NOMO-1 treated with DMSO at 0.1 percent for 48 hours (cell line): ENCODE measurements at regions not wholly inside any gene's neighbourhood (a gene's known extent, or its start where the extent isn't known, plus 50 kb on each side); places are given as distances from the start of the nearest gene placed in this dataset.
"Not testable (repeated sequence)": the region's sequence is repeated elsewhere in the genome, so short reads cannot be mapped to it uniquely, and the experiment has no call there.

Source experiments
- DNase-seq: peaks from one replicate; lab custom pipeline; 2025; ENCODE audit not compliant: unreplicated experiment; lab: John Stamatoyannopoulos, UW

GRCh38 chr3:75118779-75119178 lies 504.3 kb upstream of the CNTN3 start:
- no peak for DNase-seq

DNA sequence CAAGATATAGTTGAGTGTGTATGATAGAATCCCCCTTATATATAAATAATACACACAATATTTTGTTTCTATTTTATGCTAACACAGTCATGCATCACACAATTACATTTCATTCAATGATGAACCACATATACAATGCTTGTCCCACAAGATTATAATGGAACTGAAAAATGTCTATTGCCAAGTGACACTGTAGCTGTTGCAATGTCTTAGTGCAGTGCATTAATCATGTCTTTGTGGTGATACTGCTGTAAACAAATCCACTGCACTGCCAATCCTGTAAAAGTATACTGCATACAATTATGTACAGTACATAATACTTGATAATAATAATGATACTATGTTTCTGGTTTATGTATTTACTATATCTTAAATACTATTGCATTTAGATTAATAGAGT lies 512.1 kb upstream of the CNTN3 start:
- DNase-seq = no peak

DNA sequence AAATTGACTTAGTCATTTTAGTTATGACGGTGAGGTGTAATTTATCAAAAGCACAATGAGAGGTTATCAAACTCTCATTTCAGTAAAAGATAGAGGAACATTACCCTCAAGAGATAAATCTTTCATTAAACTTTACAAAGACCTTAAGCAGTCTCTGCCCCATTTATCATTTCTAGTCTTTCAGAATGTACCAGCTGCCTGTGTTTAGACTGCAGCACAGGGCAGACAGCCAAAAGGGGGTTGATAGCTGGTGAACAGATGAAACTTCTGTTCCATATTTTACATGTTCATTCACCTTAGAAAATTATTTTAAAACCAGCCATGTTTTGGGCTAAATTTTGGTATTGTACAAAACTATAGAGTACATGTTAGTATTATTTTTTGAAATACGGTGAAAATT lies 514.6 kb upstream of the CNTN3 start:
- no peak for DNase-seq

DNA sequence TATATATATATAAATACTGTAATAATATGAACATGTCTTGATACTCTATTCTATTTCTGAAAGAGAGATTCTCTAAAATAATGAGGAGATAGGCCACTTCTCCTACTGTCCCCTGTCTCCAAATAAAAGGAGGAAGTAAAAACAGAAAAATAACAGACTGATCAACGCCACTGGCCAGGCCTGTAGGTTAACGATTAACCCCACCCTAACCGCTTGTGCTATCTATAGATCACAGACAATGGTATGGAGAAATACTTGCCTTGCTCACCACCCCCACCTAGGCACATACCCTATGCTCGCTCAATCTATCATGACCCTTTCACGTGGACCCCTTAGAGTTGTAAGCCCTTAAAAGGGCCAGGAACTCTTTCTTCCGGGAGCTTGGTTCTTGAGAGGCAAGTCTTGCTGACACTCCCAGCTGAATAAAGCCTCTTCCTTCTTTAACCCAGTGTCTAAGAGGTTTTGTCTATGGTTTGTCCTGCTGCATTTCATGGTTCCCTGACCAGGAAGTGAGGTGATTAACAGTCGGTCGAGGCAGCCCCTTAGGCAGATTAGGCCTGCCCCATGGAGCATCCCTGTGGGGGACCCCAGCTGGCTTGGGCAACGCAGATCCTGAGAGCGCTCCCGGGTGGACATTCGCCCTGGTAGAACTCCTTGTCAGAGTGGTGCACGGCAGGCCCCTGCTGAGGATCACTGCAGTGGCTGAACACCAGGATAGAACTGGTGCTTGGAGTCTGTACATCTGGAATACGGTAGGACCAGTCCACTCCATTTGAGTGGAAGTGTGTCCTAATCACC lies 521.8 kb upstream of the CNTN3 start:
- DNase-seq = no peak

- no peak for DNase-seq
Observed at GRCh38 chr3:75138345-75138744, 523.9 kb upstream of the CNTN3 start.

DNA sequence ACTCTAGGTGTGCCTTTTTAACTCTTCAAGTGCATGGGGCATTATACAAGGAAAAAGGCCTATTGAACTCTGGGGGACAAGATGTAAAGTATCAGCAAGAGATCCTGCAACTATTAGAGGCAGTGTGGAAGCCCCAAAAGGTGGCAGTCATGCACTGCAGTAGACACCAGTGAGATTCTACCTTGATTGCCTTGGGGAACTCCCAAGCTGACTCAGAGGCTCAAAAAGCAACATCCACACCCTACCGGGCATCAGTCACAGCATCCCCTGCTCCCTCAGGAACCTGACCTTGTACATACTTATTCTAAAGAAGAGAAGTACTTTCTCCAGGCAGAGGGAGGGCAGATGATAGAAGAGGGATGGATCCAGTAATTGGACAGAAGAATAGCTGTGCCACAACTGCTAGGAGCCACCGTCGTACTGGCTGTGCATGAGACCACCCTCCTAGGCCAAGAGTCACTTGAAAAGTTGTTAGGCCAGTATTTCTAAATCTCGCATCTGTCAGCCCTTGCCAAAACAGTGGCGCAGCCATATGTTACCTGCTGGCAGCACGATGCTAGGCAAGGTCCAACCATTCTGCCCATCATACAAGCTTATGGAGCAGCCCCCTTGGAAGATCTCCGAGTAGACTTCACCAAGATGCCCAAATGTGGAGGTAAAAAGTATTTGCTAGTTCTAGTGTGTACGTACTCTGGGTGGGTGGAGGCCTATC lies 523.1 kb upstream of the FRG2C start:
- DNase-seq = no peak

DNA sequence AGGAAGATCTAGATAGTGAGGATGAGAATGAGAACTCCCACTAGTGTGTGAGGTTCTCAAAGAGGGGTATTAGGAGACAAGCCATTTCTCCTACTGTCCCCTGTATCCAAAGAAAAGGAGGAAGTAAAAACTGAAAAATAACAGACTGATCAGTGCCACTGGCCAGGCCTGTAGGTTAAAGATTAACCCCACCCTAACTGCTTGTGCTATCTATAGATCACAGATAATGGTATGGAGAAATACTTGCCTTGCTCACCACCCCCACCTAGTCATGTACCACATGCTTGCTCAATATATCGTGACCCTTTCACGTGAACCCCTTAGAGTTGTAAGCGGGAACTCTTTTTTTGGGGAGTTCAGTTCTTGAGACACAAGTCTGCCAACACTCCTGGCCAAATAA lies 519.7 kb upstream of the FRG2C start:
- no peak for DNase-seq

GRCh38 chr3:75171630-75172230 lies 492.4 kb upstream of the FRG2C start:
- DNase-seq = peak; percentile 0

GRCh38 chr3:75176937-75177336 lies 487.2 kb upstream of the FRG2C start:
- no peak for DNase-seq

DNA sequence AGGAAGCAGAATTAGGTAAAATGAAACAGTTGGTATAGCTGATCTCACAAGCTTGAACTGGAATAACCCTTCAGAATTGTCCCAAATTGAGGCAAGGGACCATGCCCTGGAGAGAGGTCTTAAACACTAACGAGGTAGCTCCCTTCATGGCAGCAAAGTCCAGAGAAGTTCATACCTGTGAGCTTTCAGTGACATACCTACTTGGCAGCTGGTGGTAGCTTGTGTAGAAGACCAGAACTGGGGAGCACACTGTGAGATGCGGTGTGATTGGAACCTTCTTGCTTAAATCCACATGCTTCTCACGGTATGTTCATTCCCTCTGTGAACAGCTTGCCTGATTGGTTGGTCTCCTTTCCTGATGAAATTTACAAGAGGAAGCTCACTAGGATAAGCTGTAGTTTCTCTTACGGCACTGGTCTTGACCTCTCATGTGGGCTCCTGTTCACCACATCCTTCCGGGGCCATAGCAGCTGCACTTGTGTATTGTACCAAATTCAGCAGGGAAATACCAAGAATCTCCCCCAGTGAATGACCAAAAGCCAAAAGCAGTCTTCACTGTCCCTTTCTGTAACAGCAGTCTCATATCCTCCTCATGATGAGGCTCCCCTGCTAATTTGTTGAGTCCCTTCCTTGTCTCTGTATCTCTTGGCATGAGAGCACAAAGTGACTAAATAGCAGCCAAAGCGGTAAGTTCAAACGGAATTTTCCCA lies 483.7 kb upstream of the FRG2C start:
- no peak for DNase-seq

DNA sequence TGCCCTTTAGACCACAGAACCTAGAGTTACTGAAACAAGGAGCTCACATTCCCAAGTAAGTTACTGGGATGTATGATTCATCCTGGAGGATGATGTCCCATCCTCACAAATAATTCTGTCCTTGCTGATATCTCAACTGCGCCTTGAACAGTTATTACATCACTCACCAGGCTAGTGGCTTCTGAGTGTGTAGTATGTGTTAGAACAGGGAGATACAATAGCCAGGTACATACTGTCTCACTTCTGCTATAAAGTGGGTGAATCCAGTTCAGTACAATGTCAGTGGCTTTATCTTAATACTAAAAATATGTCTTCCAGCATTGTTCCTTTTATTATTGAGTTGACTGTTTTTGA lies 483.2 kb upstream of the FRG2C start:
- no peak for DNase-seq

DNA sequence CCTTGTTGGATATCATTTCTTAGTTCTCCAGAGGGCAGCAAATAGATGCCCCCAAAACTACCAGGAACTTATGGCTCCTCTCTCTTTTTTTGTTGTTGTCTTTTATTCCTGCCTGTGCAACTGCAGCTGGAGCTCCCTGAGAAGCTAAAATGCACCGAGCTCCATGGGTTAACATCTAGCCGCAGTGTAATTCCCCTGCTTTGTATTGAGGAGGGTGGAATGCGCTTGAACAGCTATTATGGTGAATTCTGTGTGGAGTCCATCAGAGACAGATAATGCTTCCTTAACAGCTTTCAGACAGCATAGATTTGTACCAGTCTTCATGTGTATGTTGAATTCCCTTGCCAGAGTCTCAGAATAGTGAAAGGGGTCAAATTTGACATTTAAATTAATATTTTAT lies 475.2 kb upstream of the FRG2C start:
- no peak for DNase-seq

GRCh38 chr3:75192146-75192616 lies 471.9 kb upstream of the FRG2C start:
- DNase-seq = peak; percentile 18

DNA sequence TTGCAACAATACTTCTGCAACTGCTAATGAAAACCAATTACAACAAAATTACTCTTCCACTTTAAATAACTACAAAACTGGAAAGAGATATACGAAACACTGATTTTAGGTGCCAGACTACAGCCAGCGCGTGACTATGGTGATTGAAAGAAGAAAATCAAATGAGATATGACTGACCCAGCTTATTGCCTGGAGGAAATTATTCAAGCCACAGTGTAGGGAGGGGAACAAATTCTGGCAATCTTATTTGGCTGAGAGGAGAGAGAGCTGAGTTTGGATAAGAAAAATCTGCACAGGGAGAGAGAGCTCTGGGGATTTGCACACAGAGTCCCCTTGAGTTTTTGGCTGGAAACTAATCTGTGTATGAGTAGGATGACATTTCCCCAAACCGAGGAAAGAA lies 470.3 kb upstream of the FRG2C start:
- DNase-seq = no peak

- DNase-seq = not testable (repeated sequence)
Observed at GRCh38 chr3:75214332-75214731, 449.8 kb upstream of the FRG2C start.

DNA sequence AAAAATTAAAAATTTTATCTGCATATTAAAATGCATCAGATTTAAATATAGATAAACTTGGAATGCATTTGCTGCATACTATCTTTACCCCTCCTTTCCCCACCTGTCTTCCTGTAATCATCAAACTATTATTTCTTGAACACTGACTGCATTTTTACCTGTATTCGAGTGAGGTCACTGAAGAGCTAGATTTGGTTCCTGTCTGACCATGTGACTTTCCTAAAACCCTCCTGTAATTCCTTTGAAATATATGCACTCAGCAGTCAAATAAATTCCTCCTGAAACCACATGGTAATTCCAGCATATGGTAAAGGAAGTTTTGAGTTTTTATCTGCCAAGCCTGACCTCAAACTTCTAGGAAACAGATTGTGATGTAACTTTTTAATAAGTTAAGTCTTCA lies 445.6 kb upstream of the FRG2C start:
- no peak for DNase-seq

- no peak for DNase-seq
Observed at GRCh38 chr3:75220932-75221331, 443.2 kb upstream of the FRG2C start.

DNA sequence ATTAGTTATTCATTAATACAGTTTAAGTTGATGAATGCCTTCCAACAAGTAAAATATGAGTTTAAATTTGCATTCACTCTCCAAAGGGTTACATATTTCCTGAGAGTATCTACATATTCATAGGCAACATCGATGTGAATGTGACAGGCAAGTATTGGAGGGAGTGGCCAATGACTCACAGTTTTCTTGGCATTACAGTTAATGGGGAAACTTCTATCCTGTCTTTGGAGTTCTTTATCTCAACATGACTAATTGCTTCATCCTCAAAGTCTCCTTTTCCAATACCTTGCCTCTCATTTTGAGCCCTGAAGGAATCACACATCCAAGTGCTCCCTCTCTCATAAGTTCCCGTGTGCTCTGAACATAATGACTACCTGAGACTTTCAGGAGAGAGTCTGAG lies 439.7 kb upstream of the FRG2C start:
- DNase-seq = no peak

- no peak for DNase-seq
Observed at GRCh38 chr3:75232216-75232615, 431.9 kb upstream of the FRG2C start.

GRCh38 chr3:75235631-75236030 lies 428.5 kb upstream of the FRG2C start:
- DNase-seq = no peak

- no peak for DNase-seq
Observed at GRCh38 chr3:75237053-75237452, 427.1 kb upstream of the FRG2C start.

DNA sequence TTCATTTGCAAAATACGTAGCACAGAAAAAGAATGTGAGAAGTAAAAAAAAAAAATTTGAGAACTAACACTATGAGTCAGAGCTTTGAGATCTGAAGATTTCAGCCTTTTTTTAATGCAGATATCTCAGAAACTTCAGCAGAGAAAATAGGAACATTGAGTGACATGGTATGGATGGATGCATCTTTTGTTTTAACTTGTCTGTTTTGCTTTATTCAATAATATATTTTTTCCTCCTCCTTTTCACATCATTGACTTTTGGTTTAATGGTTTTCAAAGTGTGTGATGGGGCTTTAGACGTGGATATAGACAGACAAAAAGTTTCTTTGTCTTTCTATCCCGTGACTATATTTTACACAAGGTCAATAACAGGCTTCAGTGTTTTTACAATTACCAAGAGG lies 426.7 kb upstream of the FRG2C start:
- DNase-seq = no peak
